ENCODE measurements at regions not wholly inside any gene's neighbourhood (a gene's known extent, or its start where the extent isn't known, plus 50 kb on each side); places are given as distances from the start of the nearest gene placed in this dataset.

GRCh38 chr2:221761260-221761659 lies 189.2 kb upstream of the EPHA4 start (continued):
- TF ChIP-seq EZH2 (IDR thresholded peaks at IDR 0.05) (no peak), SRF (IDR thresholded peaks at IDR 0.05; ENCODE audit: low read depth) (no peak), RAD21 (IDR thresholded peaks at IDR 0.05; ENCODE audit: low read depth) (no peak), JUND (IDR thresholded peaks at IDR 0.05) (no peak)

- H4K20me1 ChIP-seq (ENCODE audit: insufficient read depth), result no peaks in the 10 kb centered on the region
- no peaks in the 10 kb centered on the region for H3K9me3 ChIP-seq (ENCODE audit: control insufficient read depth in 1 of 2, insufficient read depth in 1 of 2, low read depth in 1 of 2, low read length in 2 of 2)
- ChIA-PET CTCF (no interaction called here), RAD21 (ENCODE audit: low non-redundant PET in 1 of 2, low total read pairs in 2 of 2, uncharacterized antibody in 2 of 2, unreplicated experiment in 2 of 2) (no interaction called here), POLR2A (no interaction called here)
- no TSS peak for BruUV-seq (replicated peaks)
- ATAC-seq (no peak), DNase-seq (ENCODE audit: low read depth, low spot score) (no peak)
- H3K36me3 ChIP-seq (ENCODE audit: control insufficient read depth in 1 of 2, insufficient read depth in 2 of 2, low read length in 2 of 2), result no peaks in the 10 kb centered on the region
- H3K4me2 ChIP-seq (ENCODE audit: low read length), result no peak overlapping the region
- H3K27me3 ChIP-seq (ENCODE audit: insufficient read depth, low read length), result no peaks in the 10 kb centered on the region
- no peak overlapping the region for H3K27ac ChIP-seq (ENCODE audit: low read depth, low read length)
- intact Hi-C loops (cut with micrococcal nuclease), result no loop called here
- no peak overlapping the region for H3K9ac ChIP-seq (ENCODE audit: low read length)
- no peaks in the 10 kb centered on the region for H3K79me2 ChIP-seq (ENCODE audit: insufficient read depth, low read length)
- no peak overlapping the region for H2AFZ ChIP-seq (ENCODE audit: low read depth, low read length, poor library complexity, severe bottlenecking)
- TF ChIP-seq SP1 (IDR thresholded peaks at IDR 0.05; ENCODE audit: low read depth) (no peak), FOSL1 (IDR thresholded peaks at IDR 0.05; ENCODE audit: low read depth) (no peak), POLR2AphosphoS5 (IDR thresholded peaks at IDR 0.05; ENCODE audit: low read depth, low read length) (no peak), ZNF274 (IDR thresholded peaks at IDR 0.05; ENCODE audit: low read depth, low read length) (no peak), EZH2phosphoT487 (IDR thresholded peaks at IDR 0.05; ENCODE audit: borderline replicate concordance) (no peak), CBX3 (IDR thresholded peaks at IDR 0.05; ENCODE audit: low read depth) (no peak), SIN3A (IDR thresholded peaks at IDR 0.05; ENCODE audit: low read depth) (no peak), ATF3 (IDR thresholded peaks at IDR 0.05) (no peak), JUND (IDR thresholded peaks at IDR 0.05) (no peak), ELF1 (IDR thresholded peaks at IDR 0.05; ENCODE audit: borderline replicate concordance, low read depth) (no peak), ZBTB33 (IDR thresholded peaks at IDR 0.05; ENCODE audit: extremely low read depth, insufficient replicate concordance, low read length) (no peak), ZFX (IDR thresholded peaks at IDR 0.05) (no peak), EZH2 (IDR thresholded peaks at IDR 0.05) (no peak), REST (IDR thresholded peaks at IDR 0.05; ENCODE audit: low read depth) (no peak), YY1 (IDR thresholded peaks at IDR 0.05; ENCODE audit: extremely low read depth, insufficient replicate concordance, low read depth, low read length) (no peak), EGR1 (IDR thresholded peaks at IDR 0.05; ENCODE audit: low read depth) (no peak), CEBPB (IDR thresholded peaks at IDR 0.05; ENCODE audit: low read depth) (no peak)
- H3K9me2 ChIP-seq (ENCODE audit: insufficient read depth), result no peaks in the 10 kb centered on the region
- H3K4me3 ChIP-seq (replicated peaks in 1 of 2; ENCODE audit: low read depth in 1 of 2, low read length in 2 of 2), result no peak overlapping the region
- H3K4me1 ChIP-seq (ENCODE audit: control insufficient read depth in 1 of 2, insufficient read depth in 2 of 2, low read length in 2 of 2), result no peaks in the 10 kb centered on the region
Measured at GRCh38 chr2:221758076-221758475, 186.0 kb upstream of the EPHA4 start.

Measured in HCT116 (cell line).